ENCODE measurements at regions not wholly inside any gene's neighbourhood (a gene's known extent, or its start where the extent isn't known, plus 50 kb on each side); places are given as distances from the start of the nearest gene placed in this dataset.

GRCh38 chr11:21968702-21969101 is 224.2 kb upstream of the ANO5 start:
- H3K36me3 Mint-ChIP-seq (ENCODE audit: insufficient read depth, unreplicated experiment): no peaks in the 10 kb centered on the region
- H3K9me3 Mint-ChIP-seq (ENCODE audit: unreplicated experiment): peaks cover 41% of the 10 kb centered on the region
- H3K4me3 Mint-ChIP-seq (ENCODE audit: unreplicated experiment): no peak overlapping the region
- H3K27me3 Mint-ChIP-seq (ENCODE audit: insufficient read depth, unreplicated experiment): no peaks in the 10 kb centered on the region
- DNase-seq (ENCODE audit: unreplicated experiment): no peak
- H3K4me1 Mint-ChIP-seq (ENCODE audit: insufficient read depth, unreplicated experiment): no peaks in the 10 kb centered on the region
- CTCF ChIA-PET: interaction anchor here (0.6 kb wide), 1 partner anchor 1295 kb away, joined by 3 read pairs; no protein-coding TSS in a partner anchor
- TF ChIP-seq, protein P1, sequence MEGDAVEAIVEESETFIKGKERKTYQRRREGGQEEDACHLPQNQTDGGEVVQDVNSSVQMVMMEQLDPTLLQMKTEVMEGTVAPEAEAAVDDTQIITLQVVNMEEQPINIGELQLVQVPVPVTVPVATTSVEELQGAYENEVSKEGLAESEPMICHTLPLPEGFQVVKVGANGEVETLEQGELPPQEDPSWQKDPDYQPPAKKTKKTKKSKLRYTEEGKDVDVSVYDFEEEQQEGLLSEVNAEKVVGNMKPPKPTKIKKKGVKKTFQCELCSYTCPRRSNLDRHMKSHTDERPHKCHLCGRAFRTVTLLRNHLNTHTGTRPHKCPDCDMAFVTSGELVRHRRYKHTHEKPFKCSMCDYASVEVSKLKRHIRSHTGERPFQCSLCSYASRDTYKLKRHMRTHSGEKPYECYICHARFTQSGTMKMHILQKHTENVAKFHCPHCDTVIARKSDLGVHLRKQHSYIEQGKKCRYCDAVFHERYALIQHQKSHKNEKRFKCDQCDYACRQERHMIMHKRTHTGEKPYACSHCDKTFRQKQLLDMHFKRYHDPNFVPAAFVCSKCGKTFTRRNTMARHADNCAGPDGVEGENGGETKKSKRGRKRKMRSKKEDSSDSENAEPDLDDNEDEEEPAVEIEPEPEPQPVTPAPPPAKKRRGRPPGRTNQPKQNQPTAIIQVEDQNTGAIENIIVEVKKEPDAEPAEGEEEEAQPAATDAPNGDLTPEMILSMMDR (IDR thresholded peaks at IDR 0.05; ENCODE audit: unreplicated experiment): no peak
- intact Hi-C loops (cut with micrococcal nuclease): no loop called here
- H3K27ac Mint-ChIP-seq (ENCODE audit: low read depth, unreplicated experiment): no peak overlapping the region
- BruUV-seq (replicated peaks): no TSS peak
- POLR2A ChIA-PET: interaction anchor here (0.7 kb wide), 1 partner anchor 216 kb away, joined by 3 read pairs; no protein-coding TSS in a partner anchor

DNA sequence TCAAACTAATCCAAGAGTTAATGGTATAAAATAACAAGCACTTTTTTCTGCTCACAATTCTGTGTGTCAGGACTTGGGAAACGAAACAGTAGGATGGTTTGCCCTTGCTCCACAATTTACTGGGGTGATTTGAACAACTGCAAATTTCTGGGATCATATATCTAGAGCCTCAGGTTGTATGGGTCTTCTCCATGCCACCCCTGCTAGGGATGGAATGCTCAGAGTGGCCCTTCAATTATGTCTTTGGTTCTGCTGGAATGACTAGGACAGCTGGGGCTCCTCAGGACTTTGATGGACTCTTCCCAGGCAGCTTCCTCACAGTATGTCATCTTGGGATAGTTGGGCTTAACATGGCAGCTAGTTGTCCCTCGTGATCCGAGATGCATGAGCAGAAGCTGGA is 223.0 kb upstream of the ANO5 start:
- Mint-ChIP-seq H3K27ac (ENCODE audit: low read depth, unreplicated experiment) (no peak overlapping the region), H3K9me3 (ENCODE audit: unreplicated experiment) (peaks cover 35% of the 10 kb centered on the region), H3K36me3 (ENCODE audit: insufficient read depth, unreplicated experiment) (no peaks in the 10 kb centered on the region), H3K27me3 (ENCODE audit: insufficient read depth, unreplicated experiment) (no peaks in the 10 kb centered on the region), H3K4me1 (ENCODE audit: insufficient read depth, unreplicated experiment) (no peaks in the 10 kb centered on the region), H3K4me3 (ENCODE audit: unreplicated experiment) (no peak overlapping the region)
- TF ChIP-seq, protein P1 (IDR thresholded peaks at IDR 0.05; ENCODE audit: unreplicated experiment): no peak
- DNase-seq (ENCODE audit: unreplicated experiment): no peak
- intact Hi-C loops (cut with micrococcal nuclease): no loop called here
- BruUV-seq (replicated peaks): no TSS peak
- ChIA-PET CTCF (no interaction called here), POLR2A (no interaction called here)

- no TSS peak for BruUV-seq (replicated peaks)
- ChIA-PET POLR2A (no interaction called here), CTCF (interaction anchor here (1.1 kb wide), 1 partner anchor 181 kb away, joined by 3 read pairs; no protein-coding TSS in a partner anchor)
- intact Hi-C loops (cut with micrococcal nuclease): no loop called here
- Mint-ChIP-seq H3K4me1 (ENCODE audit: insufficient read depth, unreplicated experiment) (no peaks in the 10 kb centered on the region), H3K27me3 (ENCODE audit: insufficient read depth, unreplicated experiment) (no peaks in the 10 kb centered on the region), H3K9me3 (ENCODE audit: unreplicated experiment) (peaks cover 47% of the 10 kb centered on the region), H3K36me3 (ENCODE audit: insufficient read depth, unreplicated experiment) (no peaks in the 10 kb centered on the region), H3K27ac (ENCODE audit: low read depth, unreplicated experiment) (no peak overlapping the region), H3K4me3 (ENCODE audit: unreplicated experiment) (no peak overlapping the region)
- DNase-seq (ENCODE audit: unreplicated experiment): no peak
- TF ChIP-seq, protein P1 (IDR thresholded peaks at IDR 0.05; ENCODE audit: unreplicated experiment): no peak
These were observed 217.6 kb upstream of the ANO5 start for GRCh38 chr11:21975242-21975641.

- Mint-ChIP-seq H3K4me3 (ENCODE audit: unreplicated experiment) (no peak overlapping the region), H3K9me3 (ENCODE audit: unreplicated experiment) (peaks cover 39% of the 10 kb centered on the region), H3K36me3 (ENCODE audit: insufficient read depth, unreplicated experiment) (no peaks in the 10 kb centered on the region), H3K27me3 (ENCODE audit: insufficient read depth, unreplicated experiment) (no peaks in the 10 kb centered on the region), H3K27ac (ENCODE audit: low read depth, unreplicated experiment) (no peak overlapping the region), H3K4me1 (ENCODE audit: insufficient read depth, unreplicated experiment) (no peaks in the 10 kb centered on the region)
- no TSS peak for BruUV-seq (replicated peaks)
- TF ChIP-seq, protein P1 (IDR thresholded peaks at IDR 0.05; ENCODE audit: unreplicated experiment): no peak
- ChIA-PET POLR2A (no interaction called here), CTCF (interaction anchor here (1.1 kb wide), 1 partner anchor 180 kb away, joined by 3 read pairs; no protein-coding TSS in a partner anchor)
- intact Hi-C loops (cut with micrococcal nuclease): no loop called here
- DNase-seq (ENCODE audit: unreplicated experiment): no peak
These were observed 216.7 kb upstream of the ANO5 start for GRCh38 chr11:21976210-21976609.
